ENCODE measurements at regions not wholly inside any gene's neighbourhood (a gene's known extent, or its start where the extent isn't known, plus 50 kb on each side); places are given as distances from the start of the nearest gene placed in this dataset.

DNA sequence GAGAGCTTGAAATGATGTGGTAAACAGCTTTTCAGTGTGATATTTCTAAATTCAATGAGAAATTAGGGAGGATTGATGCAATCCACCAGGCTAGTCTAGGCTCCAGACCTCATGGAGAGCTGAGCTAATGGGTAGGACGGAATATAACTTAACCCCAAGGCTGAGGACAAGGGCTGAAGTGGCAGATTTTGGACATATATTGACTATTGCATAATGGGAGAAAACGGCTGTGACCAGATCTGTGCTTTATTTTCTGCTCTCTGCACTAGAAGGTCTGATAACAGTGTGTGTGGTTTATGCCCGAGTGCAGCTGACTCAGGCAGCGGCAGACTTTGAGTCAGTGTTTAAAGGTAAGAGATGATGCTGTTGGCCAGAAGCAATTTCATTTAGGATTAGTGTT lies 70.6 kb downstream of the ACTBL2 start:
- TF ChIP-seq, protein P1, sequence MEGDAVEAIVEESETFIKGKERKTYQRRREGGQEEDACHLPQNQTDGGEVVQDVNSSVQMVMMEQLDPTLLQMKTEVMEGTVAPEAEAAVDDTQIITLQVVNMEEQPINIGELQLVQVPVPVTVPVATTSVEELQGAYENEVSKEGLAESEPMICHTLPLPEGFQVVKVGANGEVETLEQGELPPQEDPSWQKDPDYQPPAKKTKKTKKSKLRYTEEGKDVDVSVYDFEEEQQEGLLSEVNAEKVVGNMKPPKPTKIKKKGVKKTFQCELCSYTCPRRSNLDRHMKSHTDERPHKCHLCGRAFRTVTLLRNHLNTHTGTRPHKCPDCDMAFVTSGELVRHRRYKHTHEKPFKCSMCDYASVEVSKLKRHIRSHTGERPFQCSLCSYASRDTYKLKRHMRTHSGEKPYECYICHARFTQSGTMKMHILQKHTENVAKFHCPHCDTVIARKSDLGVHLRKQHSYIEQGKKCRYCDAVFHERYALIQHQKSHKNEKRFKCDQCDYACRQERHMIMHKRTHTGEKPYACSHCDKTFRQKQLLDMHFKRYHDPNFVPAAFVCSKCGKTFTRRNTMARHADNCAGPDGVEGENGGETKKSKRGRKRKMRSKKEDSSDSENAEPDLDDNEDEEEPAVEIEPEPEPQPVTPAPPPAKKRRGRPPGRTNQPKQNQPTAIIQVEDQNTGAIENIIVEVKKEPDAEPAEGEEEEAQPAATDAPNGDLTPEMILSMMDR (IDR thresholded peaks at IDR 0.05) = no peak
- TF ChIP-seq POLR2A (IDR thresholded peaks at IDR 0.05) = no peak
